A673 (cell line): ENCODE measurements at regions not wholly inside any gene's neighbourhood (a gene's known extent, or its start where the extent isn't known, plus 50 kb on each side); places are given as distances from the start of the nearest gene placed in this dataset.

Source experiments
- BruUV-seq: library from RNA; stranded (reverse); fragments of 400-500 nt; replicated peaks from 2 replicates; lab custom pipeline; 2021; lab: Mats Ljungman, UMichigan
- CTCF ChIA-PET: fragments of 300-600 bp; sonication (Branson Sonifier 250); formaldehyde crosslinking; loops from one replicate; lab custom pipeline; 2022; ENCODE audit warnings: antibody characterized with exemption; lab: Charles Lee
- POLR2A ChIA-PET: fragments of 300-600 bp; sonication (Branson Sonifier 250); formaldehyde crosslinking; loops from one replicate; lab custom pipeline; 2022; ENCODE audit warnings: antibody characterized with exemption; ENCODE audit not compliant: low non-redundant PET; lab: Charles Lee
- DNase-seq: peaks from one replicate; pipeline ENCODE4 v3.0.0-alpha.2; 2015; ENCODE audit warnings: low spot score
- H3K27ac ChIP-seq: fragments of 200-600 bp; sonication (generic); 2 replicates; pipeline ENCODE4 v1.5.1; 2016; ENCODE audit warnings: mixed run types, low read depth, mild to moderate bottlenecking, mixed read lengths, antibody characterized with exemption, low read length; ENCODE audit not compliant: poor library complexity, severe bottlenecking
- H3K27me3 ChIP-seq: fragments of 200-600 bp; sonication (generic); replicated peaks from 2 replicates; pipeline ENCODE4 v1.6.1; 2017; ENCODE audit warnings: mixed run types, low read depth, mild to moderate bottlenecking, mixed read lengths, antibody characterized with exemption, low read length; ENCODE audit not compliant: insufficient read depth, poor library complexity
- H3K36me3 ChIP-seq: fragments of 200-600 bp; sonication (generic); 2 replicates; pipeline ENCODE4 v1.6.1; 2016; ENCODE audit warnings: mixed run types, mild to moderate bottlenecking, mixed read lengths, antibody characterized with exemption, low read length; ENCODE audit not compliant: insufficient read depth, poor library complexity, severe bottlenecking
- H3K4me1 ChIP-seq: fragments of 200-600 bp; sonication (generic); 2 replicates; pipeline ENCODE4 v1.6.1; 2017; ENCODE audit warnings: mixed run types, mild to moderate bottlenecking, mixed read lengths, antibody characterized with exemption, low read length; ENCODE audit not compliant: insufficient read depth, poor library complexity, severe bottlenecking
- H3K4me3 ChIP-seq: fragments of 200-600 bp; sonication (generic); 2 replicates; pipeline ENCODE4 v1.5.1; 2016; ENCODE audit warnings: low read depth, mixed run types, mild to moderate bottlenecking, mixed read lengths, low read length; ENCODE audit not compliant: poor library complexity, severe bottlenecking
- H3K9me3 ChIP-seq: fragments of 200-600 bp; sonication (generic); 2 replicates; pipeline ENCODE4 v1.6.1; 2016; ENCODE audit warnings: mixed run types, low read depth, mild to moderate bottlenecking, mixed read lengths, antibody characterized with exemption, low read length; ENCODE audit not compliant: poor library complexity, severe bottlenecking
- EZH2 ChIP-seq: fragments of 200-600 bp; sonication (generic); IDR thresholded peaks from 2 replicates; pipeline ENCODE4 v1.6.1; 2017; ENCODE audit warnings: borderline replicate concordance, low read depth, mild to moderate bottlenecking, mixed read lengths, antibody characterized with exemption, low read length; ENCODE audit not compliant: poor library complexity, severe bottlenecking
- intact Hi-C: fragments of 100-400 bp; cut with micrococcal nuclease; formaldehyde crosslinking; loops from one replicate; pipeline ENCODE4 v1.10.0; 2022; ENCODE audit not compliant: unreplicated experiment
- TF ChIP-seq, protein P1 (sequence below): fragments of 300-800, 200-600 bp; sonication (generic); conservative IDR thresholded peaks from 2 replicates; pipeline ENCODE4 v1.5.1; 2017; ENCODE audit warnings: low read depth, mild to moderate bottlenecking, antibody characterized with exemption, low read length, moderate library complexity, mixed read lengths

DNA sequence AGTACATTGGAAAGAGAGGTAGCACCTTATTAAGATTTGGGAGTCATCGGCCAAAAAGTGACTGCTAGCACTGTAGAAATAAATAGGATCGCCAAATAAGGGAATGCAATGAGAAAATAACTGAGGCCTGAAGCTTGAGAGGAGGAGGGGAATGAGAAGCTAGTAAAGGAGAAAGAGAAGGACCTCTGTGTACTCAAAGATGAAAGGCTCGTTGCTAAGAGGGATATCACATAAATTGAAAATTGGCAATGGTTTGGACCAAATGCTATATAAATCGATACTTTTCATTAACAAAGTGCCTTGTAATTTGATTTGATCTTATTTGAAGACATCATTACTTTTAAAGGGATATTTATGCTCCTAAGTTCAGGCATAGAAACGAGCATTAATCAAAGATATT lies 796.3 kb downstream of the QKI start:
- POLR2A ChIA-PET = no interaction called here
- TF ChIP-seq, protein P1, sequence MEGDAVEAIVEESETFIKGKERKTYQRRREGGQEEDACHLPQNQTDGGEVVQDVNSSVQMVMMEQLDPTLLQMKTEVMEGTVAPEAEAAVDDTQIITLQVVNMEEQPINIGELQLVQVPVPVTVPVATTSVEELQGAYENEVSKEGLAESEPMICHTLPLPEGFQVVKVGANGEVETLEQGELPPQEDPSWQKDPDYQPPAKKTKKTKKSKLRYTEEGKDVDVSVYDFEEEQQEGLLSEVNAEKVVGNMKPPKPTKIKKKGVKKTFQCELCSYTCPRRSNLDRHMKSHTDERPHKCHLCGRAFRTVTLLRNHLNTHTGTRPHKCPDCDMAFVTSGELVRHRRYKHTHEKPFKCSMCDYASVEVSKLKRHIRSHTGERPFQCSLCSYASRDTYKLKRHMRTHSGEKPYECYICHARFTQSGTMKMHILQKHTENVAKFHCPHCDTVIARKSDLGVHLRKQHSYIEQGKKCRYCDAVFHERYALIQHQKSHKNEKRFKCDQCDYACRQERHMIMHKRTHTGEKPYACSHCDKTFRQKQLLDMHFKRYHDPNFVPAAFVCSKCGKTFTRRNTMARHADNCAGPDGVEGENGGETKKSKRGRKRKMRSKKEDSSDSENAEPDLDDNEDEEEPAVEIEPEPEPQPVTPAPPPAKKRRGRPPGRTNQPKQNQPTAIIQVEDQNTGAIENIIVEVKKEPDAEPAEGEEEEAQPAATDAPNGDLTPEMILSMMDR = no peak
- no peak for TF ChIP-seq EZH2
- CTCF ChIA-PET = no interaction called here

GRCh38 chr6:164210323-164210722 lies 795.8 kb downstream of the QKI start:
- POLR2A ChIA-PET = interaction anchor here (0.6 kb wide), 1 partner anchor 1172 kb away, joined by 3 read pairs; no protein-coding TSS in a partner anchor
- no TSS peak for BruUV-seq
- Histone ChIP-seq H3K27ac (no peak overlapping the region), H3K4me3 (no peak overlapping the region), H3K9me3 (no peaks in the 10 kb centered on the region), H3K27me3 (no peaks in the 10 kb centered on the region), H3K4me1 (no peaks in the 10 kb centered on the region), H3K36me3 (no peaks in the 10 kb centered on the region)
- TF ChIP-seq EZH2 = no peak
- TF ChIP-seq, protein P1 = no peak
- CTCF ChIA-PET = no interaction called here
- intact Hi-C loops = no loop called here
- no peak for DNase-seq

More for the DNA sequence above, 796.3 kb downstream of the QKI start:
- intact Hi-C loops = no loop called here
- Histone ChIP-seq H3K4me3 (no peak overlapping the region), H3K36me3 (no peaks in the 10 kb centered on the region), H3K9me3 (no peaks in the 10 kb centered on the region), H3K4me1 (no peaks in the 10 kb centered on the region), H3K27ac (no peak overlapping the region), H3K27me3 (no peaks in the 10 kb centered on the region)
- no TSS peak for BruUV-seq
- DNase-seq = no peak

GRCh38 chr6:164208371-164208770 lies 793.9 kb downstream of the QKI start:
- no peak overlapping the region for H3K4me3 ChIP-seq
- CTCF ChIA-PET = no interaction called here
- no peaks in the 10 kb centered on the region for H3K36me3 ChIP-seq
- no TSS peak for BruUV-seq
- POLR2A ChIA-PET = no interaction called here
- TF ChIP-seq, protein P1 = no peak
- TF ChIP-seq EZH2 = no peak
- H3K27ac ChIP-seq = no peak overlapping the region
- no peak for DNase-seq
- no peaks in the 10 kb centered on the region for H3K9me3 ChIP-seq
- intact Hi-C loops = no loop called here
- H3K4me1 ChIP-seq = no peaks in the 10 kb centered on the region
- no peaks in the 10 kb centered on the region for H3K27me3 ChIP-seq
